ENCODE measurements at regions not wholly inside any gene's neighbourhood (a gene's known extent, or its start where the extent isn't known, plus 50 kb on each side); places are given as distances from the start of the nearest gene placed in this dataset.
A peak's percentile ranks its signal among the peaks of the same experiment; 100 is the strongest.

DNA sequence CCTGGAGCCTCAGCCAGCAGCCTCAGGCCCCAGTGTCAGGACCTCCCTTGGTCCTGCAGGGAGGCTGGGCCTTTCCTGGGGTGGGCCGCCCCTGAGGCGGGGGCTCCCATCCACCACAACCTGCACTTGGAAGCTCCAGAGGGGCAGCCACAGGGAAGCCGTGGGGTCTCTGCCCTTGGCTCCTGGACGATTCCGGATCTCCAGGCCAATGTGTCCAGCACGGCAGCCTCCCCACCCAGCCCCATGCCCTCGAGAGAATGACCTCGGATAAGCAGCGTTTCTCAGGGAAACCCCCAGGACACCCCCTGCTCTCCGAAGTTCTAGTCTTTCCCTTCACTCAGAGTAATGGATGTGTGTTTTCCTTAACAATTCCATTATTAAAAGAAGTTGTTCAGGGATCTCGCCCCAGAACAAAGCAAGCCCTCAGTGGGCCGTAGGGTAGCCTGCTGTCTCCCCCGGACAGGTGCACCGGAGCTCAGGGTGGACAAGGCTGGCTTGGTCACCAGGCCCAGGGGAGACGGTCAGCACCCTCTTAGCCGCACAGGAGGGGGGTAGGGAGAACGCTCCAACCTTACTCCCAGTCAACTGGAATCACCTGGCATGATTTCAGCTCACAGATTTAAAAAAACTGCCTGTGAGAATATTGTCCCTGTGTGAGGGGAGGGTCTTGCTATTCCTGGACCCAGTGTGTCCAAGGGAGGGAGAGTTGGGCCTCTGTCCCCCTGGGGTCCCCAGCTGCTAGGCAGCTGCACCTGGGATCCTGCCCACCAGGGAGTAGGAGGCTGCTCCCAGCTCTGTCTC lies 72.2 kb upstream of the OTOS start:
- Mint-ChIP-seq H3K27me3 (no peaks in the 10 kb centered on the region), H3K36me3 (no peaks in the 10 kb centered on the region), H3K4me3 (no peak overlapping the region), H3K9me3 (no peaks in the 10 kb centered on the region), H3K27ac (no peak overlapping the region), H3K4me1 (ENCODE audit: low read depth in 2 of 2) (no peaks in the 10 kb centered on the region)
- DNase-seq (ENCODE audit: low spot score) (no peak), ATAC-seq (no peak)

DNA sequence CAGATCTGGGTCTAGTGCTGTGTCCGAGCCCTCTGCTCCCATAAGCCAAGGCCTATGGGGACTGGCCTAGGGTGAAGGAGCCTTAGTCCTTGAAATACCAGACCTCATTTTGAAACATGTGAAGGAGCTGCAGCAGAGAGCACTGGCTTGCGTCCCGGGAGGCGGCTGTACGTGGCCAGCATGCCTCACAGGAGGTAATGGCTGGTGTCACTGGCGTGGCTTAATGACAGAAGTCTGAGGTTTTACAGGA lies 72.7 kb upstream of the OTOS start:
- no peaks in the 10 kb centered on the region for H3K36me3 Mint-ChIP-seq
- ATAC-seq (no peak), DNase-seq (ENCODE audit: low spot score) (no peak)
- H3K27me3 Mint-ChIP-seq, result no peaks in the 10 kb centered on the region
- no peak overlapping the region for H3K27ac Mint-ChIP-seq
- no peaks in the 10 kb centered on the region for H3K9me3 Mint-ChIP-seq
- no peak overlapping the region for H3K4me3 Mint-ChIP-seq
- H3K4me1 Mint-ChIP-seq (ENCODE audit: low read depth in 2 of 2), result no peaks in the 10 kb centered on the region

DNA sequence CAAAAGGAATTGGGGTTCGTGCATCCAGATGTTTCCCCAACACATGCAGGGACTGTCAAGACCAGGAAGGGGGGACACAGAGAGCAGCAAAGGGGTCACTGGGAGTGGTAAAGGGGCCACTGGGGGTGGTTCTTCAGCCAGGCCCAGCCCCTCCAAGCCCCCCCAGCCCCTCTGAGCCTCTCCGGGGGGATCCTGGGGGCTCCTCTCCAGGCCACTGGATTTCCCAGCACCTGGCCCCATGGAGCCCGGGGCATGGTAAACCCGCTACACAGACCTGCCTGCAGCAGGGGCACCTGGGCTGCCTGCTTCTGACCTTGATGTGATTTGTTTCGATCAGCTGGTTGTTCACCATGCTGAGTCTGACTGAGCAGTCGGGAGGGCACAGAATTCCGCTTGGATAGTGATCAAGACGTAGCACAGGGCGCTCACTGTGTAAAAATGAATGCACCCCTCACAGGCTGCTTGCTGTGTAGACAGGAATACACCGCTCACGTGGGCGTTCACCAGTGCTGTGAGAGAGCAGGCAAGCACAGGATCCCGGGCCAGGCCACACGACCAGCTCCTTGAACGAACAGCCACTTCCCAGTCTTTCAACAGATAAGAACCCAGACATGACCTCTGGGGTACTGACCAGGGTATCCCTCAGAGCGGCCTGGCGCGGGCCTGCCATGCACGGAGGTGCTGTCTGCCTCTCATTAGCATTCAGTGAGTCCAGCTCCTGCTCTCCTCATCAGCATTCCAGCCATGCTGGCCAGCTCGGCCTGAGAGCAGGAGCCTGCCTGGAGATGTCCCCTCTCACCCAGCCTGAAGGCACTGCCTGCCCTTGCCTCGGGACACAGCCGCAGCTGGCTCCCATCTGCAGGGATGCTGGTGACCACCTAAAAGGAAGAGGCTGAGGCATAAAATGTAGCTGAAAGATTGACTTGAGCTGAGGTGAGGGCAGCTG lies 73.3 kb upstream of the OTOS start:
- Mint-ChIP-seq H3K36me3 (no peaks in the 10 kb centered on the region), H3K27ac (no peak overlapping the region), H3K27me3 (no peaks in the 10 kb centered on the region), H3K4me3 (no peak overlapping the region), H3K9me3 (no peaks in the 10 kb centered on the region), H3K4me1 (ENCODE audit: low read depth in 2 of 2) (no peaks in the 10 kb centered on the region)
- no peak for ATAC-seq
- no peak for DNase-seq (ENCODE audit: low spot score)

DNA sequence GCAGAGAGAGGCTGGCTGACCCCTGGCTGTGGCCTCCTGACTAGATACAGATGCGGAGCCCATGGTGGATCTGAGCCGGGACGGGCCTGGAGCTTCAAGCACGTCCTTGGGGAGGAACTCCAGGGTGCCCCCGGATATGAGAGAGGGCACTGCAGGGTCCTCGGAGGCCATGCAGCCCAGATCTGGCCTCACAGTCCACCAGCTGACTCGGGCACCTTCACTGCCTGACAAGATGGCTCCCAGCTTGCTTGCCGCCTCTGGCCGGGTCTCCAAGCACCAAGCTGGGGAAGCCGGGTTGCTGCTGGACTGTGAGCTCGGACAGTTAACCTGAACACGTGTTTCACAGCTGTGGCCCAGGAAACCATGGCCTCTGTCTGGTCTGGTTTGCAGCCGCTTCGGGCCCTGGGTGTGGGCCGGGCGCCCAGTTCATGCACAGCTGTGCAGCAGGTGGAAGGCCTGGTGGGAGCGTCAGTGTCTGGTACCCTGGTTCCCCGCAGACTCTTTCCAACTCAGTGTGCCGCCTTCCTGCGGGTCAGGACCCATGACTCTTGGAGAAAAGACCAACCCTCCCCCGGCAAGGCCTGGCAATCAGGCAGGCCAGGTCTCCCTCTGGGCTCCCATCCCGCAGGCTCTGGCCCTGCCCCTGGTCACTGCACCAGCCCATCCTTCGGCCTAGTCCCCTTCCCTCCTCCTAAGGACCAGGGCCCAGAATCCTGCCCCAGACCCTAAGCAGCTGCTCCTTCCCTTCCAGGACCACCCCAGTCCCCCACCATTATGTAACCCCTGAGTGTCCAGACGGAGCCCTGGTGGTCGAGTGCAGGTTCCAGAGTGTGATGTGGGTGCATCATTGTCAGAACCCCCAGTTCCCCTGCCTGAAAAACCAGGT lies 74.6 kb upstream of the OTOS start:
- DNase-seq (ENCODE audit: low spot score) (no peak), ATAC-seq (no peak)
- peaks cover 5 to 7% of the 10 kb centered on the region in 2 donors for H3K27me3 Mint-ChIP-seq

DNA sequence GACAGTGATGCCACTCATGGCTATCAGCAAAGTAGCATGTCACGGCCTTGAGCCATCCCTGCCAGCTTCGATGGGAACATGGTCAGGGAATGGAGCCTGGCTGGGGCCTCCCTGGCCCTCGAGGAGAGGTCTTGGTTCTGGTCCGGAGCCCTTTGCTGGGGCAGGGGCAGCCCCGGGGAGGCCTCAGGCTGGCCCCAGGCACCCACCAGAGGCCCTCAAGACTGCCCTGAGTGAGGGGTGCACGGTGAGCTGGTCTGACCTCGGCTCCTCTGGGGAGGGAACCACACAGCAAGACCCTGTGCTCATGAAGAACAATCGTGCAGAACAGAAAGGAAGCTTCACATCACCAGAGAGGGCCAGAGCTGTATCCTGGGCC lies 75.2 kb upstream of the OTOS start:
- no peak overlapping the region for H3K27ac Mint-ChIP-seq
- peaks cover 8 to 13% of the 10 kb centered on the region in 2 donors for H3K27me3 Mint-ChIP-seq
- no peak overlapping the region for H3K4me3 Mint-ChIP-seq
- no peaks in the 10 kb centered on the region for H3K9me3 Mint-ChIP-seq
- no peaks in the 10 kb centered on the region for H3K4me1 Mint-ChIP-seq (ENCODE audit: low read depth in 2 of 2)
- H3K36me3 Mint-ChIP-seq, result no peaks in the 10 kb centered on the region
- ATAC-seq, result no peak
- no peak for DNase-seq (ENCODE audit: low spot score)

More for the DNA sequence above, 74.6 kb upstream of the OTOS start:
- H3K4me3 Mint-ChIP-seq, result no peak overlapping the region
- H3K4me1 Mint-ChIP-seq (ENCODE audit: low read depth in 2 of 2), result no peaks in the 10 kb centered on the region
- H3K9me3 Mint-ChIP-seq, result no peaks in the 10 kb centered on the region
- no peaks in the 10 kb centered on the region for H3K36me3 Mint-ChIP-seq
- H3K27ac Mint-ChIP-seq, result no peak overlapping the region

DNA sequence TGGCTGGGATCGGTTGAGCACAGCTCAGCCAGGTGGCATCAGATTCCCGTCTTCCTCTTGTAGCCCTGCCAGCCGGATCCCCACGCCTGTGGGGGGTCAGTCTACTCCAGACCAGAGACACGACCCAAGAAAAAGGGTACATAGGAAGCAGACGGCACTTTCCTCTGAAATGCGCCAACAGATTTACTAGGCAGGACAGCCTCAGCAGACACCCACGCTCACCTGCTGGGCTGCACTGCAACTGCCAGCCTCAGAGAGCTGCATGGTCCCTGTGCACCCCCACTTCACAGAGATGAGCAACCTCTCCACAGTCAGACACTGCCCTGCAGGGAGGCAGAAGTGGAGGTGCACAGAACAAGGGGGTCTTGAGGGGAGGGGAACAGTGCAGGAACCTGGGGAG lies 75.7 kb upstream of the OTOS start:
- ATAC-seq (no peak), DNase-seq (ENCODE audit: low spot score) (no peak)
- H3K4me3 Mint-ChIP-seq, result no peak overlapping the region
- H3K27me3 Mint-ChIP-seq, result peaks cover 9 to 17% of the 10 kb centered on the region in 2 donors
- no peaks in the 10 kb centered on the region for H3K9me3 Mint-ChIP-seq
- no peaks in the 10 kb centered on the region for H3K36me3 Mint-ChIP-seq
- no peaks in the 10 kb centered on the region for H3K4me1 Mint-ChIP-seq (ENCODE audit: low read depth in 2 of 2)
- H3K27ac Mint-ChIP-seq, result no peak overlapping the region

DNA sequence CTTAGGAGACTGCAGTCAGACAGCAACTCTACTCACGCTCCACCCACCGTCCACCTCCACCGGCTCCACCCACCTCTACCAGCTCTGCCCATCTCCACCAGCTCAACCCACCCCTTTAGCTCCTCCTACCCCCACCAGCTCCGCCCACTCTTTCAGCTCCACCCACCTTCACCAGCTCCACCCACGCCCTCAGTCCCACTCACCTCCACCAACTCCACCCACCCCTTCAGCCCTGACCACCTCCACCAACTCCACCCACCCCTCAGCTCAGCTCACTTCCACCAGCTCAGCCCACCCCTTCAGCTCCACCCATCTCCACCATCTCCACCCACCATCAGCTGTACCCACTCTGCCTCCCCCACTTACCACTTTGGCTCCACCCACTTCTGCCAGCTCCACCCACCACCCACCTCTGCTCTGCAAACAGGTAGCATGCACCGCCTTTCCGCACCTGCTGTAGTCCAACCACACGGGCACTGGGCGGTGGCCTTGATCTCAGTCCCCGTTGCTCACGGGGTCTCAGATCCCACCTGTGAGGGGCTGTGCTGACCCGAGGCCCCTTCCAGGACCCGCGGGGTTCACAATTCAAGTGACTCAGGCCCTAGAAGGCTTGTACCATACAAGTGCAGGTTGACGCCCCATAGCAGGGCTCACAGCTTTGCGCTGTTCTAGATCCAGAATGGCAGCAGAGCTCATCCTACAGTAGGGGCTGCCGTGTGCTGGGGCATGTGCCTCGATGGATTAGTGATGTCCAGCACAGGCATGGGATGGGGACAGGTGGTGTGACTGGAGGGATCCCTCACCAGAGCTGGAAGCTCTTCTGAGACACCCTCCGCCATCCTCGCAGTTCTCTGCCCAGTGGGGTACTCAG lies 77.2 kb upstream of the OTOS start:
- ATAC-seq (peak; percentile 28 to 43), DNase-seq (ENCODE audit: low spot score) (no peak)
- Mint-ChIP-seq H3K9me3 (no peaks in the 10 kb centered on the region), H3K27ac (no peak overlapping the region), H3K4me1 (ENCODE audit: low read depth in 2 of 2) (no peaks in the 10 kb centered on the region), H3K36me3 (no peaks in the 10 kb centered on the region), H3K27me3 (peaks cover 14 to 24% of the 10 kb centered on the region in 2 donors), H3K4me3 (no peak overlapping the region)

DNA sequence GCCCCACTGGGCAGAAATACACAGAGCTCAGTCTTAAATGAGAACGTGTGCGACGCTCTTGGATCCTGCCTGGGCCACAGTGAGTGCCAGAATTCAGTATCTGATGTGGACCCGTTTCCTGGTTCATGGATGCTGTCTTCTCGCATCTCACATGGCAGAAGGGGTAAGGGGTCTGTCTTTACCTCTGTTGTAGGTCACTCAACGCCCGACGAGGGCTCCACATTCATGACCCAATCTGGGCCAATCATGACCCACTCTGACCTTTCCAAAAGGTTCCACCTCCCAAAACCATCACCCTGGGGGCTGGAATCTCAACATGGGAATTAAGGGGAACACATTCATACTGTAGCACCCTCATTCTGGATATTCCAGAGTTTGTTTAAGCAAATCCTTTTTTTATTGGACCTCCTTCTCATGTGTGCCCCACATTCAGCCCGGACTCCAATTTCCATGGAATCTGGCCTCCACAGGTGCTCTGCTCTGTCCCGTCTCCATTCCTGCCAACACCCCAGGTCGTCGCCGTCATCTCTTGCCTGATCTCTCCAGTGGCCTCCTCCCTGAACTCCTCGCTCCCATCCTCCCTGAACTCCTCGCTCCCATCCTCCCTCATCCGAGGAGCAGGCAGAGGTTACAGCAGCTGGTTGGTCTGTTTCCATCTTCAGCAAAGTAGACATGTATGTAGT lies 78.9 kb upstream of the OTOS start:
- ATAC-seq (no peak), DNase-seq (ENCODE audit: low spot score) (no peak)
- Mint-ChIP-seq H3K4me1 (ENCODE audit: low read depth in 2 of 2) (no peaks in the 10 kb centered on the region), H3K4me3 (no peak overlapping the region), H3K9me3 (no peaks in the 10 kb centered on the region), H3K27ac (no peak overlapping the region), H3K27me3 (peaks cover 22 to 41% of the 10 kb centered on the region in 2 donors), H3K36me3 (no peaks in the 10 kb centered on the region)

DNA sequence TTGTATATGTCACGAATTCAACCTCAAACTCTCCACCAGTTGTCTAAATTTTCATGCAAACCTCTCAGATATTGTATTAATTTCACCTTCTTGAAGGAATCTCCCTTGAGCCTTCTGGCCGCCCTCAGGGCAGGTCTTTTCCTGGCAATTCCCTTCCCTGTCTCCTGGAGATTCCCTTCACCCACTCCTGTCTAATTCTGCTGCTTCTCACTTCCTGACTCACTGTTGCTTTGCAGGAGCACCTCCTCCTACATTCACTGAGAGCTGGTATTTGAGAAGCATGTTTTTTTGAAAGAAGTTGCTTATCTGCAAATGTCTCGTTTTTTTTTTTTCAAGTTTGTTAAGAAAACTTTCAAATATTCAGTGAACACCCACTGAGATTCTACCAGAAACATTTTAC lies 79.9 kb upstream of the OTOS start:
- no peak overlapping the region for H3K4me3 Mint-ChIP-seq
- H3K36me3 Mint-ChIP-seq, result no peaks in the 10 kb centered on the region
- no peaks in the 10 kb centered on the region for H3K9me3 Mint-ChIP-seq

DNA sequence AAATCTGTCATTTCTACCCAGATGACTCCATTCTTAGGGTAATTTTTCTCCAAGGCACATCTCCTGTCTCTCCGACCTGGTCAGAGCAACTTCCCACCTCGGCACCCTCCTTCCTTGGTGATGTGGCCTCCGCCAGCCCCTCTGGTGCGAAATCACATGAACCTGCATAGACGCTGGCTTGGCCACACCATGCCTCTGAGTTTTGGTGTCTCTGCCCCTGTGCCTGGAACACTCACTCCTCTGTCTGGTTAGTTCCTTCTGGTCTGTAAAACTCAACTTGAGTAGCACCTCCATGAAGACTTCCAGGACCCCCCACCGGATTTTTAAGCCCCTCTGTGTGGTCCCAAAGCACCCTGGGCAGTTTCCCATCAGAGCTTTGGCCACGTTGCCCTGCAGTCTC lies 83.2 kb upstream of the OTOS start:
- Mint-ChIP-seq H3K27me3 (peaks cover 26 to 58% of the 10 kb centered on the region in 2 donors), H3K27ac (no peak overlapping the region), H3K9me3 (peaks cover 5% of the 10 kb centered on the region), H3K36me3 (peaks cover 5% of the 10 kb centered on the region), H3K4me1 (ENCODE audit: low read depth in 2 of 2) (peaks cover 6 to 9% of the 10 kb centered on the region in 2 donors), H3K4me3 (no peak overlapping the region)
- no peak for ATAC-seq
- DNase-seq (ENCODE audit: low spot score), result no peak

More for the DNA sequence above, 79.9 kb upstream of the OTOS start:
- no peak overlapping the region for H3K27ac Mint-ChIP-seq
- H3K27me3 Mint-ChIP-seq, result peaks cover 24 to 45% of the 10 kb centered on the region in 2 donors
- ATAC-seq (no peak), DNase-seq (ENCODE audit: low spot score) (no peak)
- no peaks in the 10 kb centered on the region for H3K4me1 Mint-ChIP-seq (ENCODE audit: low read depth in 2 of 2)

DNA sequence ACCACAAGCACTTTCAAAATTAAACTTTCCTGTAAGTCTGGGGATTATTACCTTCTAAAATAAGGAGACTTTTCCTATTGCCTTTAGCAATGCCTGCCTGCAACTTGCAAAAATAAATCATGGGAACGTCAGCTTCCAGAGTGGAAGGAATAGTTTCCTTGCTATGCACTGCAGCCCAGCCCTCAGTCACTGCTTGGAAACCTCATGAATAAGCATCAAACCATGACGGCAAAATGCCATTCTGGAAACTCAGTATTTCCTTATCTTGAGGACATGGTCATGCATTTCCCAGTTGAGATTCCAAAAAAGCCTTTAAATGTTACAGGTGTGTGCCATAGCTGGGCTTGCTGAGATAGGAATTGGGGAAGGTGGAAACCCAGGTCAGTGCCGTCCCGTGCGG lies 84.2 kb upstream of the OTOS start:
- H3K9me3 Mint-ChIP-seq, result peaks cover 9% of the 10 kb centered on the region
- H3K4me3 Mint-ChIP-seq, result no peak overlapping the region
- DNase-seq (ENCODE audit: low spot score), result no peak
- peaks cover 6 to 9% of the 10 kb centered on the region in 2 donors for H3K4me1 Mint-ChIP-seq (ENCODE audit: low read depth in 2 of 2)
- H3K27me3 Mint-ChIP-seq, result peaks cover 31 to 64% of the 10 kb centered on the region in 2 donors
- H3K27ac Mint-ChIP-seq, result no peak overlapping the region
- peaks cover 12% of the 10 kb centered on the region for H3K36me3 Mint-ChIP-seq
- no peak for ATAC-seq

DNA sequence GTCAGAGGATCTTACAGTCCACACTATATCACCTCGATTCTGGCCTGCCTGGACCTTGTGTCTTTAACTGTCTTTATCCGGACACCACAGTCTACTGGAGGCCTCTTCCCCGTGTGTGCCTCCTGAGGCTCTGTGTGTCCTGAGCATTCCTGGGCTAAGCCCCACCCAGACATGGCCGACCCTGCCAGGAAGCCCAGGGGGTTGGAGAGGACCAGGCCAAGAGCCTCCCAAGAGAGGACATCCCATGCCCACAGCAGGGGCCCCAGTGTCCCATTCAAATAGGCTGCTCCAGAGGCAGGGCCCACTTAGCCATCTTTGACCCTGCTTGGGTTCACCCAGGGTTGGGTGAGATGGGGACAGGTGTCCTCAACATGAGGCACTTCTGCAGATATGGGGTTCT lies 84.7 kb upstream of the OTOS start:
- H3K27me3 Mint-ChIP-seq, result peaks cover 31 to 64% of the 10 kb centered on the region in 2 donors
- H3K27ac Mint-ChIP-seq, result no peak overlapping the region
- peaks cover 12% of the 10 kb centered on the region for H3K36me3 Mint-ChIP-seq
- peaks cover 9% of the 10 kb centered on the region for H3K9me3 Mint-ChIP-seq
- no peak overlapping the region for H3K4me3 Mint-ChIP-seq
- peaks cover 6 to 9% of the 10 kb centered on the region in 2 donors for H3K4me1 Mint-ChIP-seq (ENCODE audit: low read depth in 2 of 2)
- ATAC-seq (no peak), DNase-seq (ENCODE audit: low spot score) (no peak)
